SIG-M5 (cell line): ENCODE measurements at regions not wholly inside any gene's neighbourhood (a gene's known extent, or its start where the extent isn't known, plus 50 kb on each side); places are given as distances from the start of the nearest gene placed in this dataset.

Experiments
- DNase-seq: peaks from one replicate; lab custom pipeline; 2025; lab: John Stamatoyannopoulos, UW

GRCh38 chr3:25362118-25362517, 65.9 kb upstream of the RARB start:
- DNase-seq: no peak

DNA sequence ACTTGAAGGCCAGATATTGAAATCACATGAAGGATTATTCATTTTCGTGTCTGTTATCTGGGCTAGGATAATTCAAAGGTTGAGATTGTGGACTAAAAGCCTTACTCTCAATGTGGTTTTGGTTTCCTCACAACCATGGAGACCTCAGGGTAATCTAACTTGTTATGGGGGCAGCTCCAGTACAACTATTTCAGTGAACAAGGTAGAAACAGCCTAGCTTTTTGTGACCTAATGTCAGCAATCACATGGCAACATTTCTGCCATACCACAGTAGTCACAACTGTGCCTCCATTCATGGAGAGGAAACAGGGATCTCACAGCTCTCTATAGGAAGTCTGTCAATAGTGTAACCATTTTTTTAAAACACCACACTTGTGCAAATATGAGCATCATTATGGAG, 62.4 kb upstream of the RARB start:
- no peak for DNase-seq

GRCh38 chr3:25367025-25367424, 61.0 kb upstream of the RARB start:
- DNase-seq: no peak

- DNase-seq: no peak
Measured at GRCh38 chr3:25372167-25372566, 55.9 kb upstream of the RARB start.

- no peak for DNase-seq
Measured at GRCh38 chr3:25376340-25376739, 51.7 kb upstream of the RARB start.

DNA sequence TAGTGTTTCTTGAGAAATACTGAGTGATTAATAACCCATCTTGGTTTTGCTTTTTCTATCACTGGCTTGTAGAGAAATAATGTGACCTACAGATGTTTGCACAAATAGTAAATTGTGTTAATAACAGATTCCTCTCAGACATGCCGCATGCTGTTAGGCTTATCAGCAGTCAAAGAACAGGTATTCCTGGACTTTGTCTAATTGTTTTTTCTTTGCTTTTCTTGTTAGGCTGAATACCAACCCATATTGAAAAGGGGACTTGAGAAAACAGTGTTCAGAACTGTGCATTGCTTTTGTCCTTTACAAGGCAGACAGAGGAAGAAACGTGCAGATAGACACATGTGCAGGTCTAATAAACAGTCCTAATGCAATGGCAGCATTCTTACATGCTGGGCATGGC, 51.0 kb upstream of the RARB start:
- DNase-seq: no peak
